Muscle of leg (tissue), 3 donors: ENCODE measurements at regions not wholly inside any gene's neighbourhood (a gene's known extent, or its start where the extent isn't known, plus 50 kb on each side); places are given as distances from the start of the nearest gene placed in this dataset.
A peak's percentile ranks its signal among the peaks of the same experiment; 100 is the strongest.

Experiments used
- DNase-seq: peaks from one replicate; pipeline ENCODE4 v3.0.0; 2013
- H3K27ac ChIP-seq: one replicate; pipeline ENCODE4 v1.5.1; 2013; ENCODE audit warnings: mild to moderate bottlenecking, low read length, control low read depth
- H3K27me3 ChIP-seq: one replicate; pipeline ENCODE4 v1.6.1; 2013; ENCODE audit warnings: low read length; ENCODE audit not compliant: control insufficient read depth, insufficient read depth
- H3K36me3 ChIP-seq: one replicate; pipeline ENCODE4 v1.6.1; 2013; ENCODE audit warnings: low read length; ENCODE audit not compliant: control insufficient read depth, insufficient read depth
- H3K4me1 ChIP-seq: one replicate; pipeline ENCODE4 v1.6.1; 2013; ENCODE audit warnings: low read length; ENCODE audit not compliant: control insufficient read depth, insufficient read depth
- H3K4me3 ChIP-seq: one replicate; pipeline ENCODE4 v1.5.1; 2013; ENCODE audit warnings: low read length, control low read depth
- H3K9me3 ChIP-seq: replicated peaks from 2 replicates; pipeline ENCODE4 v1.6.1; 2013; ENCODE audit warnings: low read depth, low read length; ENCODE audit not compliant: control insufficient read depth
- WGBS: methylation state at CpG from one replicate; pipeline ENCODE4 v1.1.5; 2013; ENCODE audit warnings: missing lambda C conversion rate; ENCODE audit not compliant: insufficient coverage; 5-methylcytosine and 5-hydroxymethylcytosine counted together

DNA sequence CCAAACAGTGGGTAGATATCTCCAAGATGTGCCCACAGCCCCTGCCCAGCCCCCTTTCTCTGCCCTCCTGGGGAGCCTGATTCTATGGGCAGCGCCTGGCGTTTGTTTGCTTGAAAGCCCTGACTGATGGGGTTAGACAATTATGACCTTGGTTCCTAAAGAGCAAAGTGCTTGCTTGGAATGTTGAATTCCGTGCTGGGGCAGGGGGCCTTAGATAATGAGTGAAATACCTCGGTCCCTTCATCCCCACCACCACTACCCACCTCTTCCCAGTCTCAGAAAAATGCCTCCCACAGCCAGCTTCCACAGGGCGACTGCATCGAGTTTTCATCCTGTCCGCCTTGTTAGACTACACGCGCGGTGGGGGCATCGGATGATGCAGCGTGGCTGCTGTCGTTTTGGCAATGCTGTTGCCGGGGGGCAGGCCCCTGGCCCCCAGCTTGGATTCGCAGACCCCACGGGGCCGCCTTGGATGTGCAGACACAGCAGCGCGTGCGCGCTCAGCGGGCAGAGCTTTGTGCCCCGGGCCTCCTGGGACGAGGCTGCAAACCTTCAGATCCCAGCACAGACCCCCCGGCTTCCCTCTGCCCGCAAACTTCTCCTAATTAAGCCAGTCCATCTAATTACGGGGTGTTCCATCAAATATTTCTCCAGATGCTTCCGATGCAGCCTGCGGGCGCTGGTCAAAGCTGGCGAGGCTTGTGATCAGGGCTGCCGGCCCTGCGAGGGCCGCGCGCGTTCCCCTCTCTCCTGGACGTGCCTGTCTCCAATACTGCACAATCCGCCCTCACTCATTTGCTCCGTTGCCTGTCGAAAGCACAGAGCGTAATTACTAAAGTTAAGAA lies 86.1 kb downstream of the LINC00237 start:
- H3K27me3 ChIP-seq = peaks cover 35% of the 10 kb centered on the region
- 10% methylated on average over 36 of the region's 42 CpGs for WGBS
- H3K4me3 ChIP-seq = no peak overlapping the region
- no peaks in the 10 kb centered on the region for H3K36me3 ChIP-seq
- DNase-seq = peak; percentile 5
- H3K4me1 ChIP-seq = peaks cover 3% of the 10 kb centered on the region
- no peaks in the 10 kb centered on the region for H3K9me3 ChIP-seq
- no peak overlapping the region for H3K27ac ChIP-seq

GRCh38 chr20:21019468-21019813 lies 86.7 kb downstream of the LINC00237 start:
- H3K9me3 ChIP-seq = no peaks in the 10 kb centered on the region
- no peak overlapping the region for H3K4me3 ChIP-seq
- peaks cover 35% of the 10 kb centered on the region for H3K27me3 ChIP-seq
- no CpG with 5 or more reads among the region's 10 CpGs for WGBS
- H3K36me3 ChIP-seq = no peaks in the 10 kb centered on the region
- peaks cover 3% of the 10 kb centered on the region for H3K4me1 ChIP-seq
- DNase-seq = no peak
- H3K27ac ChIP-seq = no peak overlapping the region

DNA sequence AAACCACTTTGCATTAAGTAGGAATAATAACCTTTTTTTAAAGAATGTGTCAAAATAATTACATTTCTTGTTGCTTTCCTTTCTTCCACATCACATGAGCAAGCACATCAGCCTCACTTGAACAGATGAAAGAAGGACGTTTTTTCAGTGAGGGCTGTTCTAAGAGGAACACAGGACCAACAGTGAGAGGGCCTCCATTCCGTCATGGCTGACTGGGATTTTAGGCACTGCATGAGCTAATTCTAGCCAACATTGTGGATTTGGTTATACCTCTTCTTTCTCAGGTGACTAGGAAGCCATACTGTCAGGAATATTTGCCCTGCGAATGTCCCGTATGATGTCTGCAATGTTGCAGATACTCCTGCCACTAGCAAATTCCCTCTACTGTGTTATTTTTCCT lies 87.6 kb downstream of the LINC00237 start:
- Histone ChIP-seq H3K36me3 (no peaks in the 10 kb centered on the region), H3K4me1 (peaks cover 3% of the 10 kb centered on the region), H3K9me3 (no peaks in the 10 kb centered on the region), H3K27me3 (peaks cover 35% of the 10 kb centered on the region), H3K4me3 (no peak overlapping the region), H3K27ac (no peak overlapping the region)
- DNase-seq = no peak
- WGBS = 80% methylated on average over 3 of the region's 4 CpGs

DNA sequence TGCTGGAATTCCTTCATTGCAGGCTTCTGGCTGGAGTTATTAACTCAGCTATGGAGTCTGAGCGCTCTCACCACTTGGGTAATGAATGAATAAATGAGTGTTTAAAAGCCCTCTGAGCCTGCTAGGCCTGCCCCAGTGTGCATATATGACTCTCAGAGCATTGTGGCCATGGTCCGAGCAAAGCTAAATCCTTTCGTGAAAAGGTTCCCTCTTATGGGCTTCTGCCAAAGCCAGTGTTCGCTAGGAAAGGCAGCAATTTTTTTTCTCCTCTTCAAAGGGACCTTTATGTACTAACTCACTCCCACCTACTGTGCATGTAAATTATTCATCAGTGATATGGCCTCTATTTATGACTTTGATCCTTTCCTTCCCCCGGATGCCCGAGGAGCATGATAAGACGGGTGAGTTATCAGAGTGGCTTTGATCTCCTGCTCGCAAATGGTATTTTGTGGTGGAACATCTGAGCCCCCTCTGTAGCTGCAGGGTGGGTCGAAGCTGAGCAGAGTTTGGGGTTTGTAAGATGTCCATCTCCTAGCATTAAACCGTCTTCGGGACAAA lies 88.6 kb downstream of the LINC00237 start:
- Histone ChIP-seq H3K36me3 (no peaks in the 10 kb centered on the region), H3K27ac (no peak overlapping the region), H3K27me3 (peaks cover 33% of the 10 kb centered on the region), H3K9me3 (no peaks in the 10 kb centered on the region), H3K4me1 (peaks cover 3% of the 10 kb centered on the region), H3K4me3 (no peak overlapping the region)
- DNase-seq = no peak
- WGBS = 25% methylated on average over 5 of the region's 11 CpGs

DNA sequence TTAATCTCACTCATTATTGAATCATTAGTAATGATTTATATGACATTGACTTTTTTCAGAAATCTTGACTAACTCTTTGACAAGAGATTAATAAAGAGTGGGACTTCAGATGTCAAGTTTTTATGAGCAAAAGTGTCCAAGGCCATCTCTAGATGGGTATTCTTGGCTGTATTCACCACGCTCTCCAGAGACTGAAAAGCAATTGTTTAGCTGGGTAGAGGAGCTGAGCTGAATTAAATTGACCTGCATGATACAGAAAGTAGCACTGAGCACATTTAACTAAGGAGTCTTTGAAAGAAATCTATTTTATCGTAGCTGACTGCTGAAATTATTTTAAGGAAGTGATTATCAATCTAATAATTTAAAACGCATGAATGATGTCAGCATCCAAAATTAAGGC lies 89.4 kb downstream of the LINC00237 start:
- Histone ChIP-seq H3K27ac (no peak overlapping the region), H3K9me3 (no peaks in the 10 kb centered on the region), H3K4me1 (peaks cover 3% of the 10 kb centered on the region), H3K4me3 (no peak overlapping the region), H3K27me3 (peaks cover 30% of the 10 kb centered on the region), H3K36me3 (no peaks in the 10 kb centered on the region)
- 70% methylated on average over 1 of the region's 3 CpGs for WGBS
- no peak for DNase-seq

- Histone ChIP-seq H3K4me1 (no peaks in the 10 kb centered on the region), H3K4me3 (no peak overlapping the region), H3K27me3 (peaks cover 13% of the 10 kb centered on the region), H3K9me3 (no peaks in the 10 kb centered on the region), H3K27ac (no peak overlapping the region), H3K36me3 (no peaks in the 10 kb centered on the region)
- no CpG with 5 or more reads among the region's 1 CpG for WGBS
- DNase-seq = no peak
Observed at GRCh38 chr20:21014528-21014927, 91.6 kb downstream of the LINC00237 start.

GRCh38 chr20:21008951-21009350 lies 97.2 kb downstream of the LINC00237 start:
- WGBS = 93% methylated on average over 3 of the region's 7 CpGs
- no peak overlapping the region for H3K27ac ChIP-seq
- no peak for DNase-seq
- no peak overlapping the region for H3K4me3 ChIP-seq
- no peaks in the 10 kb centered on the region for H3K9me3 ChIP-seq
- no peaks in the 10 kb centered on the region for H3K36me3 ChIP-seq
- no peaks in the 10 kb centered on the region for H3K4me1 ChIP-seq
- H3K27me3 ChIP-seq = peaks cover 2% of the 10 kb centered on the region

- no peak for DNase-seq
- Histone ChIP-seq H3K9me3 (no peaks in the 10 kb centered on the region), H3K27ac (no peak overlapping the region), H3K4me3 (no peak overlapping the region), H3K36me3 (no peaks in the 10 kb centered on the region), H3K4me1 (no peaks in the 10 kb centered on the region), H3K27me3 (peaks cover 2% of the 10 kb centered on the region)
Observed at GRCh38 chr20:21006611-21007010, 99.5 kb downstream of the LINC00237 start.

GRCh38 chr20:21004386-21005076 lies 101.6 kb downstream of the LINC00237 start:
- Histone ChIP-seq H3K36me3 (no peaks in the 10 kb centered on the region), H3K27me3 (peaks cover 2% of the 10 kb centered on the region), H3K27ac (no peak overlapping the region), H3K4me3 (no peak overlapping the region), H3K4me1 (no peaks in the 10 kb centered on the region), H3K9me3 (no peaks in the 10 kb centered on the region)
- 100% methylated on average over 3 of the region's 8 CpGs for WGBS
- DNase-seq = no peak

DNA sequence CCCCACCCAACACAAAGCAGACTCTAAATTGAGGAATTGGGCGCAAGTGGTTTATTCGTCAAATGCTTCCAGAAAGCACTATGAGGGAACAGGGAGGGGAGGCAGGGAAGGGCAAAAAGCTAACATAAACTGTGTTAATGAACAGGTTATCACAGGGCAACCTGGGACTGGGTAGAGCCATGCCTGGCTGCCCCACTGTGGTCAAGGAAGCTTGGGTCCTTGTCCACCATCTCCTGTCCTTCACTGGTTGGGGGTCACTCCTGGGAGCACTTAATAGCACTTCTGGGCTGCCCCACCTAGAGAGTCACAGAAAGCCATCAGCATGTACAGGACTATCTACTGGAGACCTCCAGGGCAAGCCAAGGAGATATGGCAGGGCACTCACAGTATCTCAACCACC lies 102.3 kb downstream of the LINC00237 start:
- Histone ChIP-seq H3K4me3 (no peak overlapping the region), H3K27me3 (peaks cover 2% of the 10 kb centered on the region), H3K36me3 (no peaks in the 10 kb centered on the region), H3K9me3 (no peaks in the 10 kb centered on the region), H3K27ac (no peak overlapping the region), H3K4me1 (no peaks in the 10 kb centered on the region)
- WGBS = 83% methylated on average over 2 of the region's 2 CpGs
- DNase-seq = no peak
